ENCODE measurements at regions not wholly inside any gene's neighbourhood (a gene's known extent, or its start where the extent isn't known, plus 50 kb on each side); places are given as distances from the start of the nearest gene placed in this dataset.

GRCh38 chr13:90880790-90881189 is 466.7 kb upstream of the MIR17HG start:
- no peak overlapping the region for H3K4me2 ChIP-seq (ENCODE audit: insufficient read depth, low read length)
- no peak for DNase-seq (ENCODE audit: insufficient read length, low spot score, missing footprints)
- no peaks in the 10 kb centered on the region for H3K9me3 ChIP-seq (ENCODE audit: low read depth, low read length)
- no peak overlapping the region for H3K27ac ChIP-seq (ENCODE audit: low read depth, low read length)
- no peaks in the 10 kb centered on the region for H4K20me1 ChIP-seq (ENCODE audit: insufficient read depth, low read length)
- H3K36me3 ChIP-seq (ENCODE audit: insufficient read depth, low read length) = no peaks in the 10 kb centered on the region
- no peaks in the 10 kb centered on the region for H3K79me2 ChIP-seq (ENCODE audit: insufficient read depth, low read length)
- no peak overlapping the region for H3K4me3 ChIP-seq (ENCODE audit: insufficient read depth, low read length)
- H3K4me1 ChIP-seq (ENCODE audit: insufficient read depth, low read length) = no peaks in the 10 kb centered on the region
- TF ChIP-seq, protein P1, sequence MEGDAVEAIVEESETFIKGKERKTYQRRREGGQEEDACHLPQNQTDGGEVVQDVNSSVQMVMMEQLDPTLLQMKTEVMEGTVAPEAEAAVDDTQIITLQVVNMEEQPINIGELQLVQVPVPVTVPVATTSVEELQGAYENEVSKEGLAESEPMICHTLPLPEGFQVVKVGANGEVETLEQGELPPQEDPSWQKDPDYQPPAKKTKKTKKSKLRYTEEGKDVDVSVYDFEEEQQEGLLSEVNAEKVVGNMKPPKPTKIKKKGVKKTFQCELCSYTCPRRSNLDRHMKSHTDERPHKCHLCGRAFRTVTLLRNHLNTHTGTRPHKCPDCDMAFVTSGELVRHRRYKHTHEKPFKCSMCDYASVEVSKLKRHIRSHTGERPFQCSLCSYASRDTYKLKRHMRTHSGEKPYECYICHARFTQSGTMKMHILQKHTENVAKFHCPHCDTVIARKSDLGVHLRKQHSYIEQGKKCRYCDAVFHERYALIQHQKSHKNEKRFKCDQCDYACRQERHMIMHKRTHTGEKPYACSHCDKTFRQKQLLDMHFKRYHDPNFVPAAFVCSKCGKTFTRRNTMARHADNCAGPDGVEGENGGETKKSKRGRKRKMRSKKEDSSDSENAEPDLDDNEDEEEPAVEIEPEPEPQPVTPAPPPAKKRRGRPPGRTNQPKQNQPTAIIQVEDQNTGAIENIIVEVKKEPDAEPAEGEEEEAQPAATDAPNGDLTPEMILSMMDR (IDR thresholded peaks at IDR 0.05; ENCODE audit: extremely low read depth, low read depth, low read length) = no peak
- H3K27me3 ChIP-seq (ENCODE audit: insufficient read depth, low read length) = no peaks in the 10 kb centered on the region
- no peak overlapping the region for H2AFZ ChIP-seq (ENCODE audit: low read length)

DNA sequence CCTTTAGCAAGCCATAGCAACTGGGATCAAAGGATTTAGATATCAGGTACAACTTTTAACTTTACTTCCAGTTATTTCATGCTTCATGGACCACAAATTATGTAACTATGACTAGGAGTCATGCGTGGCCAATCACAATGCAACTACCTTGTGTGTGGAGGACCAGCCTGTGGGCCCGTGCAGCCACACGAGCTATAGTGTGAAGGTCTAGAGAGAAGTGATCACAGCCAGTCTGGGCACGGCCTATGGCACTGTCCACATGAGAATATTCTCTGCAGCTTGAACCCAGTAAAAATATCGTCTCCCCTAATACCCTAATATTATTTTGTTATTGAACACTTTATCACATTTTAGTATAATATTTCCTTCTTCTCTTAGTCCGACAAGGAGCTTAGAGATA is 464.9 kb upstream of the MIR17HG start:
- H3K4me2 ChIP-seq (ENCODE audit: insufficient read depth, low read length) = no peak overlapping the region
- H3K27ac ChIP-seq (ENCODE audit: low read depth, low read length) = no peak overlapping the region
- no peaks in the 10 kb centered on the region for H3K9me3 ChIP-seq (ENCODE audit: low read depth, low read length)
- H2AFZ ChIP-seq (ENCODE audit: low read length) = no peak overlapping the region
- DNase-seq (ENCODE audit: insufficient read length, low spot score, missing footprints) = no peak
- no peaks in the 10 kb centered on the region for H3K79me2 ChIP-seq (ENCODE audit: insufficient read depth, low read length)
- H3K27me3 ChIP-seq (ENCODE audit: insufficient read depth, low read length) = no peaks in the 10 kb centered on the region
- H3K36me3 ChIP-seq (ENCODE audit: insufficient read depth, low read length) = no peaks in the 10 kb centered on the region
- H3K4me1 ChIP-seq (ENCODE audit: insufficient read depth, low read length) = no peaks in the 10 kb centered on the region
- H3K4me3 ChIP-seq (ENCODE audit: insufficient read depth, low read length) = no peak overlapping the region
- TF ChIP-seq, protein P1 (IDR thresholded peaks at IDR 0.05; ENCODE audit: extremely low read depth, low read depth, low read length) = no peak
- H4K20me1 ChIP-seq (ENCODE audit: insufficient read depth, low read length) = no peaks in the 10 kb centered on the region

DNA sequence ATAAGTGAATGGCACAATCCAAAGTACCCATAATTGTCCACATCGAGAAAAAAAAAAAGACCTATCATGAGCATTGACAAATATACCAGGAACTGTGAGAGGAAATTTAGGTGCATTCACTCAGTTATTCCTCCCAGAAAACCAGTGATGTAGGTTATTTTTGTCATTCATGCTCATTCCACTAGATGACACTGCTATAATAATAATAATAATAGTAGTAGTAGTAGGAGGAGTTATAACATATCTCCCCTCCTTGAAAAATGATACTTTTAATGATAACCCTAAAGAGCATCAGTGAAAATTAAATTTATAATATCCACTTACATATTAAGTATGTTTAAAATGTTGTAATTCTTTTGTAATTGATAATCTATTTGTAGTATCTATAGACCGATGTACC is 463.9 kb upstream of the MIR17HG start:
- Histone ChIP-seq H3K36me3 (ENCODE audit: insufficient read depth, low read length) (no peaks in the 10 kb centered on the region), H3K4me3 (ENCODE audit: insufficient read depth, low read length) (no peak overlapping the region), H3K9me3 (ENCODE audit: low read depth, low read length) (no peaks in the 10 kb centered on the region), H2AFZ (ENCODE audit: low read length) (no peak overlapping the region), H4K20me1 (ENCODE audit: insufficient read depth, low read length) (no peaks in the 10 kb centered on the region), H3K4me1 (ENCODE audit: insufficient read depth, low read length) (no peaks in the 10 kb centered on the region), H3K27ac (ENCODE audit: low read depth, low read length) (no peak overlapping the region), H3K79me2 (ENCODE audit: insufficient read depth, low read length) (no peaks in the 10 kb centered on the region), H3K4me2 (ENCODE audit: insufficient read depth, low read length) (no peak overlapping the region), H3K27me3 (ENCODE audit: insufficient read depth, low read length) (no peaks in the 10 kb centered on the region)
- TF ChIP-seq, protein P1 (IDR thresholded peaks at IDR 0.05; ENCODE audit: extremely low read depth, low read depth, low read length) = no peak
- no peak for DNase-seq (ENCODE audit: insufficient read length, low spot score, missing footprints)

DNA sequence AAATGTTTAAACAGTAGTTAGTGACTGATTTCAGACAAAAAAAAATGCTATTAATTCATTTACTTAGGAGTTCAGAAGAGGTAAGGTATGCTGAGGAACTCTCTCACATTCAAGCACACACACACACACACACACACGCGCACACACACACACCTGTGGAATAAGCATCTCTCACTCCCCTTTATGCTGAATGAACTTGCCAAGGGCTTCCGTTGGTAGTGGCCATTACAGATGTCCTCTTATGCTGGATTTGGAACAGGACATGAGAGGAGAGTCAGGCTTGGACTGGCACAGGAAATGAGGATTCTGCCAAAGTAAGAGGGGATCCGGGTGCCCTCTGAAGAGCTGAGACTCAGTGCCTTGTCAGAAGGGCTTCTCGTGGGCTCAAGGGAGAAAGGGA is 463.4 kb upstream of the MIR17HG start:
- H3K9me3 ChIP-seq (ENCODE audit: low read depth, low read length) = no peaks in the 10 kb centered on the region
- H3K36me3 ChIP-seq (ENCODE audit: insufficient read depth, low read length) = no peaks in the 10 kb centered on the region
- TF ChIP-seq, protein P1 (IDR thresholded peaks at IDR 0.05; ENCODE audit: extremely low read depth, low read depth, low read length) = no peak
- H2AFZ ChIP-seq (ENCODE audit: low read length) = no peak overlapping the region
- H3K4me3 ChIP-seq (ENCODE audit: insufficient read depth, low read length) = no peak overlapping the region
- H4K20me1 ChIP-seq (ENCODE audit: insufficient read depth, low read length) = no peaks in the 10 kb centered on the region
- DNase-seq (ENCODE audit: insufficient read length, low spot score, missing footprints) = no peak
- no peak overlapping the region for H3K4me2 ChIP-seq (ENCODE audit: insufficient read depth, low read length)
- no peaks in the 10 kb centered on the region for H3K27me3 ChIP-seq (ENCODE audit: insufficient read depth, low read length)
- H3K4me1 ChIP-seq (ENCODE audit: insufficient read depth, low read length) = no peaks in the 10 kb centered on the region
- H3K27ac ChIP-seq (ENCODE audit: low read depth, low read length) = no peak overlapping the region
- H3K79me2 ChIP-seq (ENCODE audit: insufficient read depth, low read length) = no peaks in the 10 kb centered on the region

All from osteoblast (primary cell).